Muscle of leg (tissue), 3 donors: ENCODE measurements at regions not wholly inside any gene's neighbourhood (a gene's known extent, or its start where the extent isn't known, plus 50 kb on each side); places are given as distances from the start of the nearest gene placed in this dataset.
"Not testable (repeated sequence)": the region's sequence is repeated elsewhere in the genome, so short reads cannot be mapped to it uniquely, and the experiment has no call there.

Source experiments
- DNase-seq: peaks from one replicate; pipeline ENCODE4 v3.0.0; 2013
- H3K27ac ChIP-seq: one replicate; pipeline ENCODE4 v1.5.1; 2013; ENCODE audit warnings: mild to moderate bottlenecking, low read length, control low read depth
- H3K27me3 ChIP-seq: one replicate; pipeline ENCODE4 v1.6.1; 2013; ENCODE audit warnings: low read length; ENCODE audit not compliant: control insufficient read depth, insufficient read depth
- H3K36me3 ChIP-seq: one replicate; pipeline ENCODE4 v1.6.1; 2013; ENCODE audit warnings: low read length; ENCODE audit not compliant: control insufficient read depth, insufficient read depth
- H3K4me1 ChIP-seq: one replicate; pipeline ENCODE4 v1.6.1; 2013; ENCODE audit warnings: low read length; ENCODE audit not compliant: control insufficient read depth, insufficient read depth
- H3K4me3 ChIP-seq: one replicate; pipeline ENCODE4 v1.5.1; 2013; ENCODE audit warnings: low read length, control low read depth
- H3K9me3 ChIP-seq: replicated peaks from 2 replicates; pipeline ENCODE4 v1.6.1; 2013; ENCODE audit warnings: low read depth, low read length; ENCODE audit not compliant: control insufficient read depth
- WGBS: methylation state at CpG from one replicate; pipeline ENCODE4 v1.1.5; 2013; ENCODE audit warnings: missing lambda C conversion rate; ENCODE audit not compliant: insufficient coverage; 5-methylcytosine and 5-hydroxymethylcytosine counted together

DNA sequence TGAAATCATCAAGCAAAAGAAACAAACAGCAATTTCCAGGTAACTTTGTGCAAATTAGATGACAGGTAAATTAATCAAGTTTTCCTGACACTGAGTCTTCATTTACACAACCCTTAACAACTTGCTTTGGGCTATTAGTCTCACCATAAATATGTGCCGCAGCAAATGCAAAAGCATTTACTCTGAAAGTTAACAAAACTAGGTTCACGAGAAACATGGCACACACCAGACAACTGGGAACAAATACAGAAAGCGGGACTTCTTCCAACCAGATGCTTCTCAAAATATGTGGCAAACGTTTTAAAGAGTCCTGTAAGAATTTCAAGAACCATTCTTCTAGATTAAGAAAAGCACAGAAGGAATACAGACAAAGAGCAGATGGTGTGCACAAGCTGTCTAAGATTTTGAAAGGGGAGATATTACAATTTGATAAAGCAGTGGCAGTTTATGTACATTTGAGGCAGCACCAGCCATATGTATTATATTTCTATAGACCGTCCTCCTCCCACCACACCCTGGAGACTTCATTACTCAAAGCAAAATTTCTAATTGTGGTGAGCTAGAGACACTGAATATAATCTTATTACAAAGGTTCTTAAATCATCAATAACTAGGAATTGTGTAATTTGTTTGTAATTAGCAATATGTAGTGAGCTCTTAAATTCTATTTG is 192.5 kb upstream of the ADAMTS3 start:
- peak; percentile 10 for DNase-seq
- no peaks in the 10 kb centered on the region for H3K27me3 ChIP-seq
- 71% methylated on average over 1 of the region's 5 CpGs for WGBS
- H3K36me3 ChIP-seq, result no peaks in the 10 kb centered on the region
- H3K9me3 ChIP-seq, result peaks cover 2% of the 10 kb centered on the region
- no peaks in the 10 kb centered on the region for H3K4me1 ChIP-seq
- H3K27ac ChIP-seq, result no peak overlapping the region
- H3K4me3 ChIP-seq, result no peak overlapping the region

- peaks cover 19% of the 10 kb centered on the region for H3K9me3 ChIP-seq
- not testable (repeated sequence) for H3K27ac ChIP-seq, H3K36me3 ChIP-seq, H3K4me1 ChIP-seq, H3K27me3 ChIP-seq, DNase-seq, H3K4me3 ChIP-seq
These were observed 184.4 kb upstream of the ADAMTS3 start for GRCh38 chr4:72753414-72753813.

- no peaks in the 10 kb centered on the region for H3K4me1 ChIP-seq
- H3K27me3 ChIP-seq, result no peaks in the 10 kb centered on the region
- 100% methylated on average over 1 of the region's 1 CpG for WGBS
- H3K36me3 ChIP-seq, result no peaks in the 10 kb centered on the region
- peaks cover 7% of the 10 kb centered on the region for H3K9me3 ChIP-seq
- no peak overlapping the region for H3K27ac ChIP-seq
- peak; percentile 18 for DNase-seq
- no peak overlapping the region for H3K4me3 ChIP-seq
These were observed 175.2 kb upstream of the ADAMTS3 start for GRCh38 chr4:72744103-72744725.

GRCh38 chr4:72743078-72743477 is 174.1 kb upstream of the ADAMTS3 start:
- no CpG with 5 or more reads among the region's 2 CpGs for WGBS

DNA sequence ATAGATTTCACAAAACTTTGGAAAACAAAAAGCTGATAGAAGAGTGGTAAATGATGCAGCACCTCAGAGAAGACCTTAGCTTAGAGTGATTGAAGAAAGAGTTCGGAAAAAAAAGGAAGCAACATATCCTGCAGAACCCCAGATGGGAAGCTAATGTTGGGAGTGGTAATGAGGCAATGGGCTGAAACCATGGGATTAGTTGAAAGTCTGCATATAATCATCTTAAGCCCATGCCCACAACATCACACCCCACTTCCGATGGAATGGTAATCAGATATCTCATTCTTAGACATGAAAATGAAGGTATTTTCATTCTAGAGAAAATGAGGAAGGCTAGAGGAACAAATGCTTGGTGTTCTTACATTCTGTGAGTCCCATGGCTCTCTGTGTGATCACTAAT is 146.3 kb upstream of the ADAMTS3 start:
- H3K4me1 ChIP-seq, result no peaks in the 10 kb centered on the region
- H3K27me3 ChIP-seq, result no peaks in the 10 kb centered on the region
- no peaks in the 10 kb centered on the region for H3K36me3 ChIP-seq
- H3K27ac ChIP-seq, result no peak overlapping the region
- WGBS, result no CpG with 5 or more reads among the region's 2 CpGs
- no peak overlapping the region for H3K4me3 ChIP-seq
- no peaks in the 10 kb centered on the region for H3K9me3 ChIP-seq
- no peak for DNase-seq

More at GRCh38 chr4:72743078-72743477, 174.1 kb upstream of the ADAMTS3 start:
- no peak overlapping the region for H3K4me3 ChIP-seq
- DNase-seq, result no peak
- H3K27me3 ChIP-seq, result no peaks in the 10 kb centered on the region
- no peaks in the 10 kb centered on the region for H3K36me3 ChIP-seq
- no peaks in the 10 kb centered on the region for H3K4me1 ChIP-seq
- peaks cover 4% of the 10 kb centered on the region for H3K9me3 ChIP-seq
- no peak overlapping the region for H3K27ac ChIP-seq

DNA sequence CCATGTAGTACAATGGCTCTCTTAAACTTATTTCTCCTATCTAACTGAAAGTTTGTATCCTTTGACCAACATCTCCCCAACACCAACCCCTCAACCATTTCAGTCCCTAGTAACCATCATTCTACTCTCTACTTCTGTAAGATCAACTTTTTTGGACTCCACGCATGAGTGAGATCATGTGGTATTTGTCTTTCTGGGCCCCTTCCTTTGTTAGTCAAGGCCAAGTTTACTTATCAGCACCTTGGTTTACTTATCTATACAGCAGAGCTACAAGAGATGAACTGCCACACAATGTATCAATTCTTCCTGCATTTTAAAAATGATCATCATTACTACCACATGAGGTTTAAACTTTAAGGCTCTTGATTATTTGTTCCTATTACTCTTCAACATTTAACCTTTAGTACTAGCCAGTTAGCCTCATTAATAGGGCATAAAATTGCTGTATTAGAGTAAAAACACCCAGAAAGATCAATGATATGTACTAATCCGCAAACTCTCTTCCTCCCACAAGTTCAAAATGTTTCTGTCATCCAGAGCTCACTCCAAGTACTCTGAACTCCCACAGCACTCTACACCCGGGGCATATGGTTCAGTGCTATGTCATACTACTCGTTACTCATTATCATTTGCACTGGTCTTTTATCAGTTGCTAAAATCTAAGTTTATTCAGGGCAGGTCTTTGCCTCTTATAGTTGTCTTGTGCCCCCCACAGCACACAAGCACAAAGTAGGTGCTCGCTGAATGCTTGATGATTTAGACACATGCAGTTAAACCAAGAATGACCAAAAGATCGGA is 145.7 kb upstream of the ADAMTS3 start:
- Histone ChIP-seq H3K36me3 (no peaks in the 10 kb centered on the region), H3K9me3 (no peaks in the 10 kb centered on the region), H3K27ac (no peak overlapping the region), H3K27me3 (no peaks in the 10 kb centered on the region), H3K4me1 (no peaks in the 10 kb centered on the region), H3K4me3 (no peak overlapping the region)
- no peak for DNase-seq
- 83% methylated on average over 1 of the region's 6 CpGs for WGBS

GRCh38 chr4:72712997-72713396 is 144.0 kb upstream of the ADAMTS3 start:
- Histone ChIP-seq H3K36me3 (no peaks in the 10 kb centered on the region), H3K27ac (no peak overlapping the region), H3K9me3 (no peaks in the 10 kb centered on the region), H3K4me3 (no peak overlapping the region), H3K27me3 (no peaks in the 10 kb centered on the region), H3K4me1 (no peaks in the 10 kb centered on the region)
- DNase-seq, result peak; percentile 22

DNA sequence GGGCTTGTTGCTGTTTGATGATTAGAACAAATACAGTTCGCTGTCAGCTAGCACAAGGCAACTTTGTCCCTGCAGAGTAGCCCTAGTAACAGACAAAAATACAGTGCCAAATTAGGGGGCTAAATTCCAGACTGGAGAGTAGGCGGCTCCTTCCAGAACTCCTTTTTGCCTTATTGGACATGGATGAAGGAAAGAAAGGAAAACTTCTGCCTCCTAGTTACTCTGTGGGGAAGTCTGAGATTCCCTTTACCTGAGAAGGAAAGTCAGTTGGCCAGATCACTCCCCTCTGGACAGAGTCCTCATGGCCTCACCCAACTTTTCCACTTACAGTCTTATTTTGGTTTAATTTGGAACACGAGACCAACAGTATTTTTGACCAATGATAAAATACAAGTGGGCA is 140.5 kb upstream of the ADAMTS3 start:
- H3K27me3 ChIP-seq, result no peaks in the 10 kb centered on the region
- H3K4me3 ChIP-seq, result no peak overlapping the region
- no peaks in the 10 kb centered on the region for H3K9me3 ChIP-seq
- no peaks in the 10 kb centered on the region for H3K4me1 ChIP-seq
- H3K36me3 ChIP-seq, result no peaks in the 10 kb centered on the region
- no peak for DNase-seq
- no CpG with 5 or more reads among the region's 3 CpGs for WGBS
- no peak overlapping the region for H3K27ac ChIP-seq

- 85% methylated on average over 7 of the region's 7 CpGs for WGBS
- Histone ChIP-seq H3K27me3 (no peaks in the 10 kb centered on the region), H3K9me3 (no peaks in the 10 kb centered on the region), H3K4me1 (no peaks in the 10 kb centered on the region), H3K4me3 (no peak overlapping the region), H3K27ac (no peak overlapping the region), H3K36me3 (no peaks in the 10 kb centered on the region)
- DNase-seq, result no peak
These were observed 137.7 kb upstream of the ADAMTS3 start for GRCh38 chr4:72706684-72707083.

DNA sequence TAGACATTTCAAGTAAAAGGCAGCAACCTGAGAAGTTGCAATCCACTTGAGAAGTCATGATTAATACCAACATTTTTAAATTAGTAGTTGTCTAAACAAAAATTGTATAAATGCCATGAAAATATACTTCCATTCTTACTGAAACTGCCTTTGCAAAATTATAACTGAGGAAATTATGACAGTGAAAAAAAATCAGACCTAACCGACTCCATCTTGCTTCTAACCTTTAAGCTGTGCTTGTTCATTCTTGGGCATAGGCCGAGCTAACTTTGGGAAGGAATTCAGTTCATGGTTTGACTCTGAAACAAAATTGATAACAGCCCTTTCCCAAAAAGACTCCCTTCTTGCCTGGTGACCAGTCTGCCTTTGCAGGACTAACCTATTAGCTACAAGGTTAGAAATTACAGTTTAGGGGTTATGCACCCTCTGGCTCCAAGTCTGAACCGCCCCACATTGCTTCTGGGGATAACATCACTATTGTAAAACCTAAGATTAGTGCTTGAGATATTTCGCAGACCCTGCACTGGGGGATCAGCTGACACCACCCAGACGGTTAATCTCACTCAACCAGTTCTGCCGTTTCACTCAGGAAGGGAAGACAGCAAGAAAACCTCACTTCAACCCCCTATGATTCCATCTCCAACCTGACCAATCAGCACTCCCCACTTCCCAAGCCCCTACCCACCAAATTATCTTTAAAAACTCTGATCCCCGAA is 136.1 kb upstream of the ADAMTS3 start:
- not testable (repeated sequence) for H3K4me1 ChIP-seq, H3K27ac ChIP-seq, H3K4me3 ChIP-seq, H3K36me3 ChIP-seq, DNase-seq, H3K27me3 ChIP-seq, H3K9me3 ChIP-seq
- WGBS, result 43% methylated on average over 4 of the region's 7 CpGs
